Forelimb muscle (tissue), 1 donor: ENCODE measurements at regions not wholly inside any gene's neighbourhood (a gene's known extent, or its start where the extent isn't known, plus 50 kb on each side); places are given as distances from the start of the nearest gene placed in this dataset.
"Not testable (repeated sequence)": the region's sequence is repeated elsewhere in the genome, so short reads cannot be mapped to it uniquely, and the experiment has no call there.

Experiments
- DNase-seq: peaks from one replicate; pipeline ENCODE4 v3.0.0-alpha.2; 2013; ENCODE audit warnings: low read depth

DNA sequence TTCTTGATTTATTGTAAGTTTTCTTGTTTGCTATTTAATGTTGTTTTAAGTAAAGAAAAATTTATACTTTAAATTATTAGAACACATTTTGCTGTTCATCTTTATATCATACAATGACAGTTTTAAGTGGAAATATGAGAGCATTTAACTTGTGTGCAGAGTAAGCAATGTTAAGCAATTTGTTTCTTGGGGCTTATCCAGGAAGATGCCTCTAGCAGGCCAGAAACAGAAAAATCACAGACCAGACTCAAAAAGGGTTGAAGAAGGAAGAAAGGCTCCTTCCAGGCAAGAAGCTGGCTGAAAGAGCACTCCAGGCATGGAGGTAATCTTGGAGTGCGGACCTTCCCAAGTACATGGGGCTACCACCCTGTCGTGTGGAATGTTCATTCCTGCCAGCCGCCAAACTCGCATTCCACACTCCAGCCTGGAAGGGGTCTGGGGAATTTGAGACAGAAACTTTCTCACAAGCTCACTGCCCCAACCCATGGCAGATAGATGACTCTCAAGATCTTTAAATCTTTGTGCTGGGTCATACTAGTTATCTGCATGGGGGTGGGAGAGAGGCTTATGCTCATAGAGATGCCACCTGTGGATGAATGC, 1521.3 kb upstream of the AGA start:
- DNase-seq = no peak

DNA sequence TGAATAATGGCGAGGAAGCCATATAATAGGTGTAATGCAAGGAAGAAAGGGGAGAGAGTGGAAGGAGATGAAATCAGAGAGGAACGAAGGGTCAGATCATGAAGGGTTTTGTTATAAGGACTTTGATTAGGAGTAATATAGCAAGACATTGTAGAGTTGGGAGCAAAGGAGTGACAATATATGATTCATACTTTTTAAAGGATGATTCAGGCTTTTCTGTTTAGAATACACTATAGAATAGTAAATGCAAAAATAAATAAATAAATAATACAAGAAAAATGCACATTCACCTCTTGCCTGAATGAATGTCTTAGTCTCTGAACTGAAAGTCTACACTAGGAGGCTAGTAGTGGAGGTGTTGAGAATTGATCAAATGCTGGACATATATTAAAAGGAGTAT, 1524.4 kb upstream of the AGA start:
- DNase-seq = no peak

DNA sequence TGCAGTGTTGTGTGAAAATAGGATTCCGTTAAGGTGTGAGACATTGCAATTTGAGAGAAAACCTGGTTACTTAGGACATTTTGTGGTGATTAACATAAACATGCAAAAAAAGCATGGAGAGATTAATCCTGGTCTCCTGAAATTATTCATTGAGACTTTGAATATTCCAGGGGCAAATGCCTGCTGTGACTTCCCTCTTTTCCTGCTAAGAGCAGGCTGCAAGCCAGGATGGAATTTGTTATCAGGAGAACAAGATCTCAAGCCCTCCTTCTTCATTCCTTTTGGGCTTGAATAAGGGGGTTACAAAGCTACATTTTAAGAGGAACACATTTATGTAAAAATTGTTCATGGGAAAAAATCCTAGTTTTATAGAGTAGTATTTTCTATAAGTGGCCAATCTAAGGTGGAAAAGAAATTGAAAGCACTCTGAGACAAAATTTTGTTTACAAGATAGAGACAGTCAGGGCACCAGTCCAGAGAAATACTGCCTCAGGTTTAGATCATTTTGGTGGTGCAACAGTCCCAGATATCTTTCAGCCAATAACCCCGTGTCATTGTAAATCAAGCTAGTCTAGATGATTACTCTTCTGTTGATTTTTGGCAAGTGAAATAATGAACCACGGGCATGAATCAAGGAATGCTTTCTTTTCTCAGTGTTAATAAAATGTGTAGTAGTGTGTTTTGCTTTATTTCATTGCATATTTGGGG, 1528.3 kb upstream of the AGA start:
- no peak for DNase-seq

- no peak for DNase-seq
These were observed 1534.6 kb upstream of the AGA start for GRCh38 chr4:178976861-178977260.

DNA sequence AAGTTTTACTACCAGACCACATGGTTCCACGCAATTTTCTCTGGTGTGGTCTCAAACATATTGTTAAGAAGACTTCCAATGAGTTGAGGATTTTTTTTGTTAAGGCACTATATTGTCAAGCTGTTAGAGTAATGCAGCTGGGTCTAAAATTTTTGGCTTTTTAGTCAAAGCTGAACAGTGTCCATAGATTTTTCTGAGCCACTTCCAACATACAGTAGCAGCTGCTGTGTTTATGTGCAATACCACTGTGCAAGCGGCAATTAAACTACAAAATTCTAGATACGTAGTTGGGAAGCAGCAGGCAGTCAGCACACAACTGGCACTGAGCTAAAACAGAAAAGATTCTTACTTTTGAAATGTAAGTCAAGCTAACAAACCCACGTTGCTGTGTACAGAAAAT, 1551.1 kb upstream of the AGA start:
- DNase-seq = no peak

DNA sequence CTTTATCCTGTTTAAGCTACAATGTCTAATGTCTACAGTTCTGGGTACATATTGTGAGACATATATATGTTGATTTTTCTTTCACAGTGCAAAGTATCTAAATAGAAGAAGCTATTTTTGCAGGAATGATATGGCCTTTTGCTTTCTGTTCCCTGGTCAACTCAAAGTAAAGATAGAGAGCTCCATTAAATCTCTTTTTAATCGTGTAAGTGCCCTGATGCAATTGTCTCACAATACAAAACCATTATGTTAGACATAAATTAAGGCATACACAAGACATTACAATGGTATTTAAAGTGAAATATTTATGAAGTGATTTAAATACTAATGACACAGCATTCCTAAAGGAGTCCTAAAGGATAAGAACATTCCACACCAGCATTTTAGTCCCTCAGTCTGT, 1559.7 kb upstream of the AGA start:
- DNase-seq = no peak

DNA sequence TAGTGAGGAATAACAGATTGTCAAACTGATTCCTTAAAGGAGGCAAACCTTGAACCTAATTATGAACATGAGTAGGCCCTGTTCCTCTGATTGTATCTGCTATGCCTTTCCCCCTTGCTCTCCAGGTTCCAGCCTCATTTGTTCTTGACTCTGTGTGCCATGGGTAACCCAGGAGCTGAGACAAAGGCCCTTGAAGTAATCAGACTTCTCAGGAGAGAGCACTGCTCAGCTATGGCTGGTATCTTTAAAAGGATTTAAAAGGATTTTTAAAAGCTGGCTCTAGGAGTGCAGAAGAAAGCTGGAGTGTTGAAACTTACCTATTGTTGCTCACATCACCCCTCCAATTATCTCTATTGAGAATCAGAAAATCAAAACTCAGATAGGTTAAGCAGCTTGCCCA, 1565.5 kb upstream of the AGA start:
- no peak for DNase-seq

GRCh38 chr4:179017581-179017980, 1575.3 kb upstream of the AGA start:
- DNase-seq = no peak

GRCh38 chr4:179027569-179027968, 1585.3 kb upstream of the AGA start:
- no peak for DNase-seq

- DNase-seq = no peak
These were observed 1586.1 kb upstream of the AGA start for GRCh38 chr4:179028321-179028720.

DNA sequence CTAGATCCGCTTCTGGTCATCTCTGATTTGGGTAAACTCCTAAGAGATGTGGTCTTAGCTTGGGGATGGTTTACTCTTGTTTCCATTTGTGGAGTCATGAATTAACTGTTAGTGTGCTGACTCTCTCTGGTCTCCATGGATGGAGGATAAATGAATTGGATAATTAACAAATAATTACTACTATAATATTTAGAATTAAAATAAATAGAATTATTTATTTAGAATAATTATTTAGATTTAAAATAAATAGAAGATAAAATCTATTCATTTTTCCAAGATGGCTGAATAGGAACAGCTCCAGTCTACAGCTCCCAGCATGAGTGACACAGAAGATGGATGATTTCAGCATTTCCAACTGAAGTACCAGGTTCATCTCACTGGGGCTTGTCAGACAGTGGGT, 1587.4 kb upstream of the AGA start:
- no peak for DNase-seq

DNA sequence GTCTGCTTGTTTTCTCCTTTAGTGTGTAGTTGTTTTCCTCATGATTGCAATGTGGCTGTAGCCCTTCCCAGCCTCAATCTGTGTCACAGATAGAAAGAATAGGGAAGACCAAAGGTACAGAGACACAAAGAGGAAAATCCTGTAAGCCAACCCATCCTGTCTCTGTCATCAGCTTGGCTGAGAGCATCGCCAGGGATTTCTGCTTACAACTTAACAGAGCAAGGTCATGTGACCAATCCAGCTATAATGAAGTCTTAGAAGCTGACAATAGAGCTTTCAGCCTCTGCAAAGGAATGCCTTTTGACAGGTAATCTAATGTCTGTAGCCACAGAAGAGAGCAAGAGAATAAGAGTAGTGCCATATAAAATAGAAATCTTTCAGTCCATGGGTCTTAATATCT, 1598.0 kb upstream of the AGA start:
- DNase-seq = no peak

- no peak for DNase-seq
These were observed 1606.7 kb upstream of the AGA start for GRCh38 chr4:179048839-179049453.

DNA sequence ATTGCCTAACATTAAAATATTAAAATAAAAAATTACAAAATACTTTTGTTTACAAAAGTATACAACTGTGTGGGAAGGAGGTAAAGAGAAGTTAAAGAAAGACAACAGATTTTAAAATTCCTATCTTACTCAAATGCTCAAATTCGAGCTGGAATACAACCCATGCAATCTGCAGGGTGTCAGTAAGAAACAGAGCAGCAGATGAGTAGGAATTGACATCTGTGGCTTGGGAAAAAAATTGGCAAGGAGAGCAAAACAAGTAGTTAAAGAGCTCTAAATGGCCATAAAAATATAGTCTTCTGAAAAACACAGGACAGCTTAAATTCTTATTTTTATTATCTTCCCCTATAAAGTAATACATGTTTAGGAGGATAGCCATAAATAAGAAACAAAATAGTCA, 1609.0 kb upstream of the AGA start:
- DNase-seq = no peak

GRCh38 chr4:179059396-179059795, 1617.2 kb upstream of the AGA start:
- DNase-seq = no peak

GRCh38 chr4:179066254-179066653, 1624.0 kb upstream of the AGA start:
- DNase-seq = not testable (repeated sequence)

DNA sequence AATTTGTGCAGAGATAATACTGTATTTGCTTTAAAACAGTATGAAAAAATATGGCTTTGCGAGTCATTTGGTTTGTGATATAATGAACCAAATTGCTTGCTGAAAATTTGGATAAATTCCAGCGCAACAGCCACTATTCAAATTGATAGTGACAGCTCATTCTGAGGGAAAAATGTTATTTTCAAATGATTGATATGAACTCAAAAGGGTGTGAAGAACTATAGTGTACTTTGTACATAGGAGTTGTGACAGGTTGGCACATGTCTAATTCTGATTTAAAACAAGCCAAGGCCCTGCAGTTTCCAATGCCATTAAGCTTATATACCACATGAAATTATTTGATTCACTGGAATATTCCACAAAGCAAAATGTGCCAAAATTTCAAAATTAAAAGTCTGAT, 1628.9 kb upstream of the AGA start:
- DNase-seq = no peak

- no peak for DNase-seq
These were observed 1634.6 kb upstream of the AGA start for GRCh38 chr4:179076865-179077264.

DNA sequence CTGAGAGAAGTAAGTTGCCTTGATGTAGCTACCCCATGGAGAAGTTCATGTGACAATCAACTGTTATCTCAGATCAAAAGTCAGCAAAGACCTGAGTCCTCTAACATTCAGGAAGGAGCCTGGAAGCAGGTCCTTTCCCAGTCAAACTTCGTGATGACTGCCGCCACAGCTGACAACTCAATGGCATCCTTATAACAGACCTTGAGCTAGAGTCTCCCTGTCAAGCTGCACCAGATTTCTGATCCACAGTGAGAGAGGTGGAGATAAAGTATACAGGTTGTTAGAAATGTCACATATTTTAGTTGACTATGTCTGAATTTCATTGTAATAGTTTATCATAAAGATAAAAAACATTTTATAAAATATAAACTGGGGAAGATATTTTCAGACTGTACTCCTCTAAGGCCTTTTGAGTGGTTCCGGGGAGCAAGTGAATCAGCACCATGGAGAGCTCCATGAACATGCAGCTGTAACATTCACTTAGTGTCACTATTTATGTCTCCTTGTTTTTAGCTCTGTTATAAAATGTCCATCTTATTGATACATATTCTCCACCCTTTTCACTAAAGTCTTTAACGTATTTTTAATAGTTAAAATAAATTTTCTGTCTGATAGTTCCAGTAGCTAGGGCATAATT, 1653.5 kb upstream of the AGA start:
- peak; percentile 29 for DNase-seq

DNA sequence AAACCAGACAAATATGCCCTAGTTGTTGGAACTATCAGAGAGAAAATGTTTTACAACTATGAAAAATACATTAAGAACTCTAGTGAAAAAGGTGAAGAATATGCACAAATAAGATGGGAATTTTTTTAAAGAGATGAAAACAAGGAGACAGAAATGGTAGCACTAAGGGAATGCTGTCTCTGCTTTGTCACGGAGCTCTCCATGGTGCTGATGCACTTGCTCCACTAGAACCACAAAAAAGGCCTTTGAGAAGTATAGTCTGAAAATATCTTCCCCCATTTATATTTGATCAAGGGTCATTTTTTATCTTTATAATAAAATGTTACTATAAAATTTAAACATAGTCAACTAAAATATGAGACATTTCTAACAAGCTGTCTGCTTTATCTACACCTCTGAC, 1655.5 kb upstream of the AGA start:
- DNase-seq = no peak

DNA sequence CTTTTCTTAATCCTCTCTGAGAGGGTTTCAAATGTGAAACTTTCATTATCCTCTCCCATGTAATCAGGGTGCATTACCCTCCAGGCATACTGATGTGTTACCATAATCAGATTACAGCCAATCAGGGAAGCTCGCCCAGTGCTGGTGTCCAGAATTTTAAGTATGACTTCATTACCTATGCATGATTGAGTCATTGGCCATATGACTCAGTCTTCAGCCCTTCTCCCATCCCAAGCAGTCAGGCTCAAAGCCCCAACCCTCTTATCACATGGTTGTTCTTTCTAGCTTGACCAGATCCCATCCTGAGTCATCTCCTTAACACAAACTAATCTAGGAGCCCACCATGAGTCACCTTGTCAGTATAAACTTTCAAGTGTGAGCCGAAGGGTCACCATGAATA, 1668.1 kb upstream of the AGA start:
- no peak for DNase-seq

GRCh38 chr4:179110816-179111215, 1668.6 kb upstream of the AGA start:
- DNase-seq = no peak
